GM10248 (cell line): ENCODE measurements at regions not wholly inside any gene's neighbourhood (a gene's known extent, or its start where the extent isn't known, plus 50 kb on each side); places are given as distances from the start of the nearest gene placed in this dataset.

Experiments used
- CTCF ChIA-PET: fragments of 300-600 bp; sonication (Branson Sonifier 250); formaldehyde crosslinking; extraction: SDS; loops from one replicate; lab custom pipeline; 2021; ENCODE audit warnings: antibody characterized with exemption; lab: Yijun Ruan, JAX
- POLR2A ChIA-PET: fragments of 350-650 bp; sonication (Branson Sonifier 250); formaldehyde crosslinking; extraction: SDS; loops from one replicate; lab custom pipeline; 2020; ENCODE audit warnings: antibody characterized with exemption; lab: Yijun Ruan, JAX
- DNase-seq: peaks from one replicate; pipeline ENCODE4 v3.0.0; 2012; ENCODE audit errors: extremely low spot score
- TF ChIP-seq, protein P1 (sequence below): IDR thresholded peaks from 2 replicates; pipeline ENCODE4 v1.5.1; 2012; ENCODE audit warnings: mild to moderate bottlenecking, low read depth; ENCODE audit errors: extremely low read depth, missing control alignments, control extremely low read depth

DNA sequence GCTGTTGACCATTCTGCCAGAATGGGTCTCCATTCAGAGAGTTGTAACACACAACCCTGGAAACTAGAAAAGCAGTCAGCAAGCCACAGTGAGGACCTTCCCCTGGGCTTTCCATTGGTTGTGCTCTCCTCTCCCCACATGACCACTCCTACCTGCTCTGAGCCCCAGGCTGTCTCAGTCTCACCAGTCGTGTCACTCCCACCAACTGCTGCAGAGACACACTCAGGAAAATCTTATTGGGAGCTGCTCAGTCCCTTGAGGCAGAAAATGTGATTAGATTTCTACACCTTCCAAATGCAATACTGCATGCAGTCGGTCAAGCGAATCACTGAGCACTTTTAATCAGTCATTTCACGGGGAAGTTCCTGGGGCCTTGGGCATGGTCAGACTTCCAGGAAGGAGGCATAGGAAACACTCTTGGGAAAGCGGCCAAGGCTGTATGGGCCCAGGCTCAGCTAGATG, 284.2 kb upstream of the NMUR2 start:
- POLR2A ChIA-PET, result no interaction called here
- no peak for DNase-seq
- CTCF ChIA-PET, result no interaction called here
- TF ChIP-seq, protein P1, sequence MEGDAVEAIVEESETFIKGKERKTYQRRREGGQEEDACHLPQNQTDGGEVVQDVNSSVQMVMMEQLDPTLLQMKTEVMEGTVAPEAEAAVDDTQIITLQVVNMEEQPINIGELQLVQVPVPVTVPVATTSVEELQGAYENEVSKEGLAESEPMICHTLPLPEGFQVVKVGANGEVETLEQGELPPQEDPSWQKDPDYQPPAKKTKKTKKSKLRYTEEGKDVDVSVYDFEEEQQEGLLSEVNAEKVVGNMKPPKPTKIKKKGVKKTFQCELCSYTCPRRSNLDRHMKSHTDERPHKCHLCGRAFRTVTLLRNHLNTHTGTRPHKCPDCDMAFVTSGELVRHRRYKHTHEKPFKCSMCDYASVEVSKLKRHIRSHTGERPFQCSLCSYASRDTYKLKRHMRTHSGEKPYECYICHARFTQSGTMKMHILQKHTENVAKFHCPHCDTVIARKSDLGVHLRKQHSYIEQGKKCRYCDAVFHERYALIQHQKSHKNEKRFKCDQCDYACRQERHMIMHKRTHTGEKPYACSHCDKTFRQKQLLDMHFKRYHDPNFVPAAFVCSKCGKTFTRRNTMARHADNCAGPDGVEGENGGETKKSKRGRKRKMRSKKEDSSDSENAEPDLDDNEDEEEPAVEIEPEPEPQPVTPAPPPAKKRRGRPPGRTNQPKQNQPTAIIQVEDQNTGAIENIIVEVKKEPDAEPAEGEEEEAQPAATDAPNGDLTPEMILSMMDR, result no peak

DNA sequence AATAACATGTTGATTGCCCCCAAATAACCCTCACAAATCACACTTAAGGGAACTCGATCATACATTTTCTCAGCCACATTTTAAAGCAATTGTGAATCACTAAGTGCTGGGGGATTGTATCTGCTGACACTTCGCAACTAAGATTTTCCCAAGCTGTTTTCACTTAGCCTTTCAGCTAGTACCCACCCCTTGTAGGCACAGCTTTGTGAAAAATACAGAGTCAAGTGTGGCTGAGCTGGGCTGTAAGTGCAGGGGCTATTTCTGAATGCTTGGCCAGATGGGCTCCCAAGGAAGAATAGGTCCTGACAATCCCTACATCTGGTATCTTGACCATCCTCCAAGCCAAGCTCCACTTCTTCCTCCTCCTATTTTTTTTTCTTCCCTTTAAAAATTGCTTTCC, 289.2 kb upstream of the NMUR2 start:
- TF ChIP-seq, protein P1, result no peak
- ChIA-PET POLR2A (no interaction called here), CTCF (interaction anchor here (1.5 kb wide), 1 partner anchor 11 kb away, joined by 4 read pairs; no protein-coding TSS in a partner anchor)
- DNase-seq, result no peak

DNA sequence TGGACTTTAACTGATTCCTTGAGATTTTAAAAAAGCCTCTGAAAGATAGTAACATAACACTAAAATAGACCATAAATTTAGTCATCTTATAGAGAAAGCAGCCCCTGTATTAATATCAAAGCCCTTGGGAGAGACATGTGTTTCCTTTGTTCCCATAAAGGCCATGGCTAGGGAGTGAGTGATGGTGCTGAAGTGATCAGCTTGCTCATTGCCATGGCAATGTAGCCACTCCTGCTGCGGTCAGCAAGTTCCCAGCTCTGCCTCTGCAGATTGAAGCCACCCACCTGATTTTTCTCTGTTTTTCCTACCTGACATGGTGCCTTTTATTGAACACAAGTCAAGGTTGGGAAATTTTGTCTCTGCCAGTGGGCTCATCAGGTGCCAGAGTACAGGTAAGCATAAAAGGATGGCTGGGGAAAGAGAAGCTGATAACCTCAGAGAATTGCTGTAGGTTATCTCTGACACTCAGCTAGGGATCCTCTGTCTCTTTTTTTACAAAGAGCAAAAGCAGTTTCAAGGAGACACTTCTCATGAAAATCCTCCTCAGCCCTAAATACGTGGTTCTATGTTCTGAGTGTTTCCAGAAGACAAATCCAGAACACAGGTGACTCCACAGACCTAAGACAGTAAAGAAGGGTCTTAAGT, 296.3 kb upstream of the NMUR2 start:
- ChIA-PET POLR2A (no interaction called here), CTCF (no interaction called here)
- TF ChIP-seq, protein P1, result no peak
- no peak for DNase-seq

DNA sequence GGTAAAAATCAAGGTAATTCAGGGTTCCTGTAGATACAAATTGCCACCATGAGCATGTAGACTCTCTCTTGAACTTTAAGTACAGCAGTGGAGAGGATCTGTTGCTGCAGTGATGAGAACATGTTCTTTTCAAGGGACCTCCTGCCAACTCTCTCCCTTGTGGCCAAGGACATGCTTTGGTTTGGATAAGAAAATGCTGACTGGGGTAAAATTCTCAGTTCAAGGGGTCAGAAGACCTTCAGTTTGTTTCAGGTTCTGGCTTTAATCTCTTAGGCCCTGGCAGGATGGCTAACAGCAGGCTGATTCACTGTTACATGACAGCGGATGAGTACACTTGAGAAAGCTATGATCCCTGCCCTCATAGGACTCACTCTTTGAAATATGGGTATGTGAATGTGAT, 299.2 kb upstream of the NMUR2 start:
- ChIA-PET CTCF (no interaction called here), POLR2A (no interaction called here)
- no peak for DNase-seq
- TF ChIP-seq, protein P1, result no peak

- DNase-seq, result no peak
- CTCF ChIA-PET, result interaction anchor here (1.0 kb wide), 1 partner anchor 10 kb away, joined by 3 read pairs; no protein-coding TSS in a partner anchor
- POLR2A ChIA-PET, result no interaction called here
- TF ChIP-seq, protein P1, result no peak
Observed at GRCh38 chr5:152711801-152712388, 306.8 kb upstream of the NMUR2 start.

DNA sequence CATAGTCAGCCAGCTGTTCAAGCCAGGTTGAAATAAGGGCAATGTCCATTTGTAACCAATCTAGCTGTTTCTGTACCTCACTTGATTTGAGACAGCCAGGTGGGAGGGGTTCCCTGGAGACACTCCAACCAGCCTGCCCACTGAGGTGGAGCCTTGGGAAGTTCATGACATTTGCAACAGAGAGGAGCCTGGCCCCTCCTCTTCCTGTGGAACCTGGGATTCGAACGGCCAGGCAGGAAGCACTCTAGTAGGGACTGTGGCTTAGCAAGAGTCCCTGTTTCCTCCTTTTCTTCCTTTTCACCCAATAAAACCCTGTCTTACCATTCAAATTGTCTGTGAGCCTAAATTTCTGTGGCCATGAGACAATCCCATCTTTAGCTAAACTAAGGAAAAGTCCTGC, 312.3 kb upstream of the NMUR2 start:
- ChIA-PET POLR2A (no interaction called here), CTCF (no interaction called here)
- TF ChIP-seq, protein P1, result no peak
- DNase-seq, result no peak
